Stimulated activated CD4-positive, alpha-beta T cell treated with anti-CD3 and anti-CD28 coated beads, TNF-alpha, amount 100 ng/mL, for 1 hour (primary cell): ENCODE measurements at regions not wholly inside any gene's neighbourhood (a gene's known extent, or its start where the extent isn't known, plus 50 kb on each side); places are given as distances from the start of the nearest gene placed in this dataset.
"Not testable (repeated sequence)": the region's sequence is repeated elsewhere in the genome, so short reads cannot be mapped to it uniquely, and the experiment has no call there.

Source experiments
- DNase-seq, 3 donors: peaks; one replicate each; pipeline ENCODE4 v3.0.0-alpha.2; 2020; ENCODE audit warnings: low read depth in 3 of 3, low spot score in 1 of 3

DNA sequence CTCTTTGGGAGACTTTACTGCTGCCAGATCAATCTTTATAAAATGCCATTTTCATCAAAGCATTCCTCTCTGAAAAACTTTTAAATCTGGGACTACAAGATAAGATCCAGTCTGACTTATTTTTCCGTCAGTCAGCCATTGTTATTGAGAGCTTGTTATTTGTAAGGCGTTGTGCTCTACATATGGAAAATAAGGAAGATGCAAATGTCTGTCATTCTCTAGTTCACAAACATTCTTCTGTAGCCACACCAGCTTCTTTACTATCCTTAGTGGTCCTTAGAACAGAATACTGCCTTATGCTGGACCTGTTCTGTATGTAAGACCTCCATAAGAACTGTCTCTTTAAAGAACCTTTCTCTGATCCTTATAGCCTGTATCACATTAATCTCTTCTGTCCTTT is 120.3 kb upstream of the NBPF19 start:
- DNase-seq: not testable (repeated sequence)

DNA sequence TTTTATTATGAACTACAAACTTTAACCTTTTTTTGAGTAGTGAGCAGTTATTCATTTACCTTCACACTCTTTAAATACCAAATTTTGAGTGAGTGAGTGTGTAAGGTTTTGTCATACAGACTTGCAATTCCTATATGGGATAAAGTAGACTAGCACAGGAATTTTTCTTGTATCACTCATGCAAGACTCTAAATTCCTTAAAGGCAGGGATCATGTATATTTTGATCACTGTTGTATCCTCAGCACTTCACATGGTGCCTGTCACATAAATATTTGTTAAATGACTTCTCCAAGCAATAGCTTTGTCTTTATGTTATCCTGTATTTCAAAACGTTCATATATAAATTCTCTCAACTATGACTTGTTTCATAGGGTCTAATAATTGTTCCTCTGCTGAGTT is 119.1 kb upstream of the NBPF19 start:
- not testable (repeated sequence) for DNase-seq

DNA sequence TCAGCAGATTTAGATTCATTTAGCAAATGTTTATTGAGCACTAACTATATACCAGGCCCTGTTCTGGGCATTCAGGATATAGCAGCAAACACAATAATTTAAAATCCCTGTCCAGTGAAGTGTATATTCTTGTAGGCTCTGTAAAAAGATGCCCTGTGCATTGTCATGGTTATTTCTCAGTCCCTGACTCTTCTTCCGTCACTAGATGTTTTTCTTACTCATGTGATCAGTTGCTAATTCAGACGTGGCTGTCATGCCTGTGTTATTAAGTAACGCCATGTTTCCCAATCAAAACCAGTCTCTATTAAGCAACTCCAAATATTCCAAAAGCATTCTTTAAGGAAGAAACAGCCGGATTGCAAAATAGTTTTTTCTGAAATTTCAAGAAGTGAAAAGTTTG is 118.7 kb upstream of the NBPF19 start:
- DNase-seq: not testable (repeated sequence)

DNA sequence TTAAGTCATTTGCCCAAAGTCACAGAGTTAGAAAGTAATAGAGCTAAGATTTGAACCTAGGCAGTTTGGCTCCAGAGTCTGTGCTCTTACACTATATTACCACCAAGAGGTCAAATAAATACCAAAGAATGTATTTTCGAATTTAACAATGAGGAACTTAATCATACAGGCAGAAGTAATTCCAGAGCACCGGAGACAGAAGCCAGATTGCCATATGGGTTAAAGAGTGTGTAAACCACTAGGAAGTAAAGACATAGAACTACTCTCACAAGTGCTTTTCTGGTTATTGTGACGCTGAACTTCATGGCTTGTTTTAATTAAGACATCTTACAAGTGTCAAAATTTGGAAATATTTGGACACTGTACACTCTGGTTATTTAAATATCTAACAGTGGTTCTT is 114.5 kb upstream of the NBPF19 start:
- not testable (repeated sequence) for DNase-seq

DNA sequence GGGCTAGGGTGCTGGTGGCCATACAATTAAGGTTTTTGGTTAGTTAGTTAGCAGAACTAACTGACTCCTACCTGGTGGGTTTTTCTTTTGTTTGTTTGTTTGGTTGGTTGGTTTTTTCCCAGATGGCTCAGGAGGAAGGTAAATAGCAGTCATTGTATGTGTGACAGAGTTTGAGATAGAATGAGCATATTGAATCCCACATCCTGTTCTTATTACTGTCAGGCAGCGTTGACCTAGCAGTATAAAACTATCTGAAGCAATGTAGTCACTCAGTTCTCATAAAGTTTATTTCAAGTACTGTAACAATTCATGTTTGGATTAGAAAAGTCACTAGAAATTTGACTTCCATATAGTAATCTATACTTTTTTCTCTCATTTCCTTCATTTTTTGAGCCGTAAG is 113.5 kb upstream of the NBPF19 start:
- not testable (repeated sequence) for DNase-seq

DNA sequence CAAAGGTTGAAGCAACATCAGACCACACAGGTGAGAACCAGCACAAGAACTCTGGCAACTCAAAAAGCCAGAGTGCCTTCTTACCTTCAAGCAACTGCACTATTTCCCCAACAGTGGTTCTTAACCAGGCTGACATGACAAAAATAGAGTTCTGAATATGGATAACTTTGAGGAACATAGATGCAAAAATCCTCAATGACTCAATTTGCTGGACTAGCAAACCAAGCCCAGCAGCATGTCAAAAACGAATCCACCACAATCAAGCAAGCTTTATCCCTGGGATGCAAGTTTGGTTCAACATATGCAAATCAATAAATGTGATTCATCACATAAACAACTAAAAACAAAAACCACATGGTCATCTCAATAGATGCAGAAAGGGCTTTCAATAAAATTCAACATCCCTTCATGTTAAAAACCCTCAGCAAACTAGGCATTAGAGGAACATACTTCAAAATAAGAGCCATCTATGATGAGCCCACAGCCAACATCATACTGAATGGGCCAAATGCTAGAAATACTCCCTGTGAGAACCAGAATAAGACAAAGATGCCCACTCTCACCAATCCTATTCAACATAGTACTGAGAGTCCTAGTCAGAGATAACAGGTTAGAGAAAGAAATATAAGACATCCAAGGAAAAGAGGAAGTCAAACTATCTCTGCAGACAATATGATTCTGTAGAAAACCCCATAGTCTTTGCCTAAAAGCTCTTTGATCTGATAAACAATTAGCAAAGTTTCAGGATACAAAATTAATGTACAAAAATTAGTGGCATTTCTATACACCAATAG is 110.5 kb upstream of the NBPF19 start:
- DNase-seq: not testable (repeated sequence)

DNA sequence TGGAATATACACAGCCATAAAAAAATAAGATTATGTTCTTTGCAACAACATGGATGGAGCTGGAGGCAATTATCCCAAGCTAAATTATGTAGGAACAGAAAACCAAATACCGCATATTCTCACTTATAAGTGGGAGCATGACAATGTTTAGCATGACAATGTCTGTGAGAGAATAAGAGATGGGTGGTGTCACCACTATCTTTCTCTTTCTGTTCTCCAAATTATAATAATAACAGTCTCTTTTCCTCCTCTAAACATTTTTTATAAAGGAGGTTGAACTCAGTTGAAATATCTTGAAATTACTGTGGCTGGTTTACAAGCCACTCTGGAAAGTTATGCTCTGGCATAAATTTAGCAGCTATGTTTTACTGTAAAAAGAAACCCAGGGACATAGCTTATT is 108.4 kb upstream of the NBPF19 start:
- not testable (repeated sequence) for DNase-seq

DNA sequence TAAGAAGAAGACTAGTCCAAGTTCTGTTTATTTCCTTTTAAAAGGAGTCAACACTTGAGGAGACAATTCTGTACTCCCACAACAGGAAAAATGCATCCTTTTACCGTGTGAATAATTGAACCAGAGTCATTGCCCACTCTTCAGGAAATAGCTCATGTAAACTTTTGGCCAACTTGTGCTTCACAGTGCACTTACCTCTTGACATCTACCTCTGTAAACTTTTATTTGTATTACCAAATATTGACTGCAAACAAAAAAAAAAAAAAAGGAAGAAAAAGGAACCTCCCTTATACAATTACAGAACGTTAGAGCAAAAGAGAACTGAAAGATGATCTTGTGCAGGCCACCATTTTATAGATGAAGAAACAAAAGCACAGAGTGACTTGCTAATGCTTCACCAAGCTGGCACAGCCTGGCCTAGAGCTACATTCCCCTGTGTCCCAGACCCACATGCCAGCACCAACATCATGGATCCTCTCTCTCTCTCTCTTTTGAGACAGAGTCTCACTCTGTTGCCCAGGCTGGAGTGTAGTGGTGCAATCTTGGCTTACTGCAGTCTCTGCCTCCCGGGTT is 107.3 kb upstream of the NBPF19 start:
- not testable (repeated sequence) for DNase-seq

DNA sequence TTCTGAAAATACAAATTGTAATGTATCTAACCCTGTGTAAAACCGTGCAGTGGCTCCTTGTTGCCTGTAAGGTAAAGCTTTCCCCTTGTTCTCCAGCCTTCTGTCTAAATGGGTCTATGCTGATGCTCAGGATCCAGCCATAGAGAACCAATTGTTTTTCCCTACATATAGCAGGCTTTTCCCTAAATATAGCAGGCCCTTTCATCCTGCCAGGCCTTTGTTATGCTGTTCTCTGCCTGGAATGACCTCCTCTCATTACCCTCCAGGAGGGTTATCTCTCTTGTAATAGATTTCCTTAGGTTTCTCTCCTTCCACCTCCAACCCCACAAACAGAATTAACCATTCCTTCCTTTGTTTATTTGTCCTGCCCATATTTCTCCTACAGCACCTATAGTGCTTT is 106.5 kb upstream of the NBPF19 start:
- not testable (repeated sequence) for DNase-seq

DNA sequence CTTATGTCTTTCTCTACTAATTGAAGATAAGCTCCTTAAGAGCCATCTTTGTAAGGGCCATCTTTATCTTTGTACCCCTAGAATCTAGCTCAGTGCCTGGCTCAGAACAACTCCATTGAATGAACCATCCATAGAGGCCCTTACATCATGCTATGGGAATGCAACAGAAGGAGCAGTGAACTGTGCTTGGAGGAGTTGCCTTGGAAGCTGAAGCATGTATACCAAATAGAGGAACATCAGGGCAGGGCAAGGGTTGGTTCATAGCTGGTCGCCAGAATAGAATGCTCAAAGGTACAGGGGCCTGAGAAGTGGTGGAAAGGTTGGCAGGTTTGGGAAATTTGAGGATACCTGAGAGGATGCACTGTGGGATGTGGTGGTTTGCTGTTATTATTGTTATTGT is 105.8 kb upstream of the NBPF19 start:
- not testable (repeated sequence) for DNase-seq

DNA sequence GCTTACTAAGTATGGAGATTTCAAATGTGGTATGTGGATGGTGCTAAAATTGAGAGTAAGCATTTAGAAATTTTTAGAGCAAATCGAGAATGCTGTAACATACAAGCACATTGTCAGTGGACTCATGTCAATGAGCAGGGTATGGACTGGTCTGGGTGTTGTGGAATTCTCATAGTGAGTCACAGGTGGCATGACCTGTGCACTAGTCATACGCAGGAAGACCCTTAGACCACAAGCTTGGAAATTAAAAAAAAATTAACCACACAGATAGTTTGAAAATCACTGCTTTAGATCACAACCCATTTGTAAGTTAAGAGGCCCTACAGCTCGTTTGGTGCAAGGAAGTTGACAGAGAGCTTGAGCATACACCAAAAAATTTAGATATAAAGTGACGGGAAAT is 102.9 kb upstream of the NBPF19 start:
- not testable (repeated sequence) for DNase-seq

DNA sequence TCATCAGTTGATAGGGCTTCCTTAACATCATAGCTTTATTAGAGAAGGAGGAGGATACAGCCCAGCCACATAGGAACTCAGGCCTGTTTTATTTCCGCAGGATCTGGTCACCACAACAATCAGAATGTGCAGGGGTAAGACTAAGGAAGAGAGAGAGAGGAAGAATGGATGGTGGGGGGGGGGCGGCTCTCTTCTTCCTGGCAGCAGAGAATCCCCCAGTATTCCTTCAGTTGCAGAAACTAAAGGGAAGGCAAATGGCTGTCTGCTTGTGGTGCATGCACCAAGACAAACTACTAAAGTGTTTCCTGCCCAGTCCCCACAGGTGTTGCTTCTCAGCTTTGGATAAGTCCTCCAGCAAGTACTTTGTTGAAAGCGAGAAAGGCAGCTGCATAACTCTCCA is 96.4 kb upstream of the NBPF19 start:
- DNase-seq: not testable (repeated sequence)

DNA sequence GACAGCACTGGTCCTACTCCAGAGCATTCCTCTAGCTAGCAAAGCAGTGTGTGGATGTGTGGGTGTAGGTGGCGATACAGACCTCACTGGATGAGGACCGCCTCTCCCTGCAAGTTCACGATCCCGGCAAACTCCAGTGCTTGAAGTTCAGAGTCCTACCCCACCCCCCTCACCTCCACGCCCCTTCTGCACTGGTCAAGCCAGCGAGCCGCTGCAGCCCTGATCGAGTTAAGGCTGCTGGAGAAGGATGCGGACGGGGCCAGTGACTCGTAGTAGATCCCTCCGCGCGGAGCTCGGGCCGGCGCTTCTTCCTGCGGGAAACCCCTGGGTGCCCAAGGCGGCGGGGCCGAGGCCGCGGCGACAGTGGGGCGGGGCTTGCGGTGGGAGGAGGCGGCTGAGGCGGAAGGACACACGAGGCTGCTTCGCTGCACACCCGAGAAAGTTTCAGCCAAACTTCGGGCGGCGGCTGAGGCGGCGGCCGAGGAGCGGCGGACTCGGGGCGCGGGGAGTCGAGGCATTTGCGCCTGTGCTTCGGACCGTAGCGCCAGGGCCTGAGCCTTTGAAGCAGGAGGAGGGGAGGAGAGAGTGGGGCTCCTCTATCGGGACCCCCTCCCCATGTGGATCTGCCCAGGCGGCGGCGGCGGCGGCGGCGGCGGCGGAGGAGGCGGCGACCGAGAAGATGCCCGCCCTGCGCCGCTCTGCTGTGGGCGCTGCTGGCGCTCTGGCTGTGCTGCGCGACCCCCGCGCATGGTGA is 84.5 kb upstream of the NBPF19 start:
- DNase-seq: peak; percentile 16 to 59 (median 30)

DNA sequence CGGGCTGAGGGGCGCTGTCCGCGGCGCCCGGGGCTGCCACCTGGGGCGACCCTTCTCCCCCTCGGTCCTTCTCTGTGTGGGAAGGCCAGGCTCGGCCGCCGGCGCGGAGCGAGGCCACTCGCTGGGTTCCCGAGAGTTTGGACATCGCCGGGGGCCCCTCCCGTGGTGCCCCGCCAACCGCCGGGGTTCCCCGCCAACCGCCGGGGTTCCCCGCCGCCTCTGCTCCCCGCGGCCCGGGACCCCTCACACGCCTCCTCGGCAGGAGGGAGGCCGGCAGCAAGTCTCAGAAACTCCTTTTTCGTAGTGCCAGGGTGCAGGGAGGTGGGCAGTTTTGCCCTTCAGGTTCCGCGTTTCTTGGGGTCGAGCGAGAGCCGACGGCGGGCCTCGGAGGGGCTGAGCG is 83.9 kb upstream of the NBPF19 start:
- DNase-seq: not testable (repeated sequence)

DNA sequence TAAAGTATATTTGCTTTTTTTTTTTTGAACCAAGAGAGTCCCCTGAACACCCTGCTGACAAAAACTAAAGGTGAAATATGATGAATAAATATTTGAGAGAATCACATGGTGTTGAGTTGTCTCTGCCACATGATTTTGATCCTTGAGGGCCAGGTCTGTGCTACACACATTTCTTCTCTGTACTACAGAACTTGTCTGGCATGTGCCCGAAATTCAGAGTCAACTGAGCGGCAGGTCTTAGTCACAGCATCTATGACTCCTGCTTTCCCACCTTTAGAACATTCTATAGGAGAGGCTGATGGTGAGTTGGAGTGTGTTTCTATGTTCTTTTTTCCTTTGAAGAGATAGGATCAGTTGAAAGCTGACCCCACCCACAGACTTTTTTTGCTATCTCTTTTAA is 79.0 kb upstream of the NBPF19 start:
- DNase-seq: not testable (repeated sequence)

DNA sequence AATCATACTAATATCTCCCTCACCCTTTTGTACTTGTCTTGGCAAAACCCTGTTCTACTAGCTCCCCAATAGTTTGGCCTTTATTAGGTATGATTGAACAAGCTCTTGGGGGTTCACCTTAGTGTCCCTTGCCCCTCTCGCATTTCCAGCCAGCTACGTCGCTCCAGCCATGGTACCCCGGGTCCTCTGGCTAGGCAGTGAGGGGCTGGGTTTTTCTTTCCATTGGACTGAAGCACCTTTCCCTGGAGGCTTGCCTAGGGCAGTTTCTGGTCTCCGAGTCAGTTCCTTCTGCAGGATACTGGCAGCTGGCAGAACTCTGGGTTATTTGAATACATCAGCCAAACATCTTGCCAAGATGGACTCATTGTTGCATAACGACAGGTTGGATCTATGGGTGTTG is 76.3 kb upstream of the NBPF19 start:
- not testable (repeated sequence) for DNase-seq

DNA sequence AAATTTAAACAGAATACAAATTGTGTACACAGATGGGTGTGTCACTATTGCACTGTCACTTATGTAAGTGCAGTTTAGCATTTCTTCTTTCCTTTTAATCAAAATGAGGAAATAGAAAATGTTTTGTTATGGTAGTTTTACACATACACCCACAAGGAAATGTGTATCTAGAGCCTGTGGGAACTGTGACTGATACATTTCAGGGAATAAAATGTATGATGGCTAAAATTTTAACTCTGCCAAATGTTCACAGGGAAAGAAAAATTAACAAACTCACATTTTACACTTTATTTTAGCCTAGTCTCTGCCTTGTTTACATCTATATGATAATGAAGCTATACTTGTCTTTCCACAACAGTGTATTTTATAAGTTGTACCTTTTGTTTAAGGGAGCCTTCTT is 66.4 kb upstream of the NBPF19 start:
- DNase-seq: not testable (repeated sequence)

DNA sequence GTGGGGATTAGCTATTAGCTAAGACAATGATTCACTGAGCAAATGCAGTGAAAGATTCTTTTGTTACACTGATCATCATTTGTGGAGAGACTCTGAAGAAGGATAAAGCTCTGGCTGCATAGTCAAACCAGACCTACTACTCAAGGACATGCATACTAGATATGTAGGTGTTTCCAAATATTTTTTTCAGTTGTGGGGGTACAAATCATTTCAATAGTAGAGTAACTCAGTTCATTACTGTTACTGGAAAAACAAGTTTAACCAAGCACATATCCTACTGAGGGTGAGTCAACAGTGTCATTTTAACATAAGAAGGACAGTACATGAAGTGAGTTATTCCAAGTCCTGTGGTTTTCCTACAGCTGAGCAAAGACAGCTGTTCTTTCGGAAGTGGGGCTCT is 59.5 kb upstream of the NBPF19 start:
- DNase-seq: not testable (repeated sequence)

DNA sequence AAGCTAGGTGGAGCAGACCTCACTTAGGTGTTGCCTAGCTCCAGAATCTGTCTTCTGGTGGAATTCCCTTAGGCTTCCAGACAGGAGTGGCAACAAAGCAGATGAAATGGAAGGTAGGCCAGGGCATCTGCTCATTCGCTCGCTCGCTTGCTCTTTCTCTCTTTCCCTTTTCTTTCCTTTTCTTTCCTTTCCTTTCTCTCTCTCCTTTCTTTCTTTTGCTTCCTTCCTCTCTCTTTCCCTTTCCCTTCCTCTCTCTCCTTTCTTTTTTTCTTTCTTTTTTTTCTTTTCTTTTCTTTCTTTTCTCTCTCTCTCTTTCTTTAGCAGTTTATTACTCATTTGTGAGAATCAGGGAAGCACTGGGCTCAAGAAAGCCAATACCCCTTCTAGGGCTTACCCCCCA is 56.1 kb upstream of the NBPF19 start:
- DNase-seq: not testable (repeated sequence)

DNA sequence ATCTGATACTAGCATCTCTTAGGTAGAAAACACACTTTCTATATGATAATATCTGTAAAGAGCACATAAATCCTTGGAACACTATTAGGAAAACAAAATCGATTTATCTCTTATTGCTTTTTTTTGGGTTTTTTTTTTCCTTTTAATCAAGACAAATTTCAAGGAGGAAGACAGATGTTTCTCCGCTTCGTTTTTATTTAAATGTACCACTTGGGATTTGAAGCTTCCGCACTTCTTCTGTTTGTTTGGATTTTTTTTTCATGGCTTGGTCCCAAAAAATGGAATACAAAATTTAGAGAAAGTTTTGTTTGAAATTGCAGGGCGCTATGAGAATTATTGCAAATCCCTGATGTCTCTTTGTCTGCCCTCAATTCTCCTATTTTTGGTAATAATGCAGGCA is 51.7 kb upstream of the NBPF19 start:
- DNase-seq: not testable (repeated sequence)
